NCI-H1048 (cell line): ENCODE measurements at regions not wholly inside any gene's neighbourhood (a gene's known extent, or its start where the extent isn't known, plus 50 kb on each side); places are given as distances from the start of the nearest gene placed in this dataset.
"Not testable (repeated sequence)": the region's sequence is repeated elsewhere in the genome, so short reads cannot be mapped to it uniquely, and the experiment has no call there.

Experiments
- DNase-seq: peaks from one replicate; lab custom pipeline; 2025; lab: John Stamatoyannopoulos, UW

DNA sequence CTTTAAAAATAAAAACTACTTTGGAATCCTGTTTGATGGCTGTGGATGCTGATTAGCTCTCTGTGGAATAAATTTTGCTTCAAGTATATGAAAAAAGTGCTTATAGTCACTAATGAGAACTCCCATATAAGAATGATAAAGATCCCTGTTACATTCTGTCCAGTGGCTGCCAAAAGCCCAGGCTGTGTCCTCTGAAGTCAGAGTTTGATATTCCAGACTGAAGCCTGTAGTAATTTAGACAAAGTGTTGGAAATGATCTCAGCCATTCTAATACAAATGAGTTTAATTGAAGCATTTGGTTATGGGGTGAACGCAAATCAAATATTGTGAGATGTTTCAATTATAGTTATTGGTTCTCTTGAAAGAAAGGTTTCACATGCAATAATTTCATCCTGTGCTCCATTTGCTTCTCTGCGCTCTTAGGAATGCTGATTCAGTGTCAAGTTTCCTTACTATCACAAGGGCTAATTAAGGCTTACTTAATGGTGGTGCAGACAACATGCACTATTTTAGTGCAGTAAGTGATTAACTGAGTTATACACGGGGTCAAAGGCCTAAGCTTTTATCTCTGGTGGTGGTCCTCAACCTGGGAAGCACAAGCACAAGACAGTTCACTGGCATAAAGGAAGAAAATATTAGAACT lies 867.6 kb downstream of the SORCS1 start:
- no peak for DNase-seq

DNA sequence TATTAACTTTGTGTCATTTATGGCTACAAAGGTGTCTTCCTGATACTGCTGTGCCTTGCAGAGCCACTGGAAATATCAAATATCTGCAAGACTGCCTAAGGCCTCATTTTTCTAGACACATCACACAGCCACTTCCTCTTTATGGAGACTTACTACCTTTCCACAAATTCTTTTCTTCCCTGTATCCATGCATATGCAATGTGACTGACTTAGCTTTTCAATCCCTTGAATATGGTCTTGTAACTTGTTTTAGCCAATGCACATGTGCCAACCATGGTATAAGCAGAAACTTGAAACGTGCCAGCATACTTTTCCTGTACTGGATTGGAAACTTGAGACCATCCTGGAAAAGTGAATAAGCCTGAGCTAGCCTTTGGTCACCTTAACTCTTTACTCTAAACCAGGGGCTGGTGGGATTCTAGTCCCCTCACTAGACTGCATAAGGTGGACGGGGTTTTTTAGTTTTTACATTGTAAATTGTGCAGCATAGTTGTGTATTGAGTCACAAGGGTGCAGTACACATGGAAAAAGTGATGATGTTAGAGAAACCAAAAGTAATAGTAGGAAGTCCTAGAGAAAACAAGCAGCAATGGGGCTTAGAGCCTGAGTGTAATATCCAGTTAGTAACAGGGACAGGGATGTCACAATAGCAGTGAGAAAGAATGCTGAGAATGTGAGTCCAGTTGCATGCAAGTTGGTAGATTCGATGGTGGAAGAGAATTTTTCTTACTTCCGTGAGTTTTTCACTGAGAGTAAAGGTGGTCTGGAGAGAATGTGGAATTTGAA lies 879.5 kb downstream of the SORCS1 start:
- DNase-seq: no peak

DNA sequence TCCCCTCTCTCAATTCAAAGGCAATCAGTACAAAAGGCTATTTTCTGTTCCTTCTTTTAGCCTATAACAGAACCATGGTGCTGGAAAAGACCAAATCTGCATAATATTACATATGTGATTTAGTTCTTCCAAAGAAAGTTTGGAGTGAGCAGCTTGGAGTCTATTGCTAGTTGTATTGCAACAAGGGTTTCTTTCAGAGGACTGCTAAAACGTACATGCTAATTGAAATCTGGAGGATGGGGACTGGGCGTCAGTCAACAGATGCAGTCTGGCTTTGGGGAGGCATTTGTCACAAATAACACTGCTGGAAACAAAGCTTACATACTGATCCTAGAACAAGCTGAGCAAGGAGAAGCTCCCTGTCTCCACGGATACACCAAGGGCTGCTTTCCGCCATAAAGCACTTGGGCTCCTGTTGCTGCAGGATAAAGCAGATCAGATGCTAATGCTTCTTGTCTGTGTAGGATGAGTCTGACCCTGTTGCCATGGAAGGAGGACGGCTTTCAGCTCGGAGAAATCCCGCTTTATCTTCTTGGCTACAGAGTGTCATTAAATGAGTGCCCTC lies 883.5 kb downstream of the SORCS1 start:
- DNase-seq: no peak

DNA sequence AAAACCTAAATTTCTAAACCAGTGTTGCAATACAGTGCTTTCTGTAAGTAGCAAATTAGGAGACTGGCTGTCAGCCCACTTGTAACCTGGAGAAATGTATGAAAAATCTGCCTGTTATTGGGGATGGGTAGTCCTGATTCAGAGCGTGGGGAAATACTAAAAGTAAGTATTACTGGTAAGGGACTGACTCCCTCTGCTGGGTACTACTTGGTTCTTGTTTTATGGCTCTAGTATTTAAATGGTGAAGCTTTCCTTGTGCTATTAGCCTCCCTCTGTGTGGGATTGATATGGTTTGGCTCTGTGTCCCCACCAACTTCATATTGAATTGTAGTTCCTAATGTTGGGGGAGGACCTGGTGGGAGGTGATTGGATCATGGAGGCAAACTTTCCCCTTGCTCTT lies 886.1 kb downstream of the SORCS1 start:
- DNase-seq: no peak

DNA sequence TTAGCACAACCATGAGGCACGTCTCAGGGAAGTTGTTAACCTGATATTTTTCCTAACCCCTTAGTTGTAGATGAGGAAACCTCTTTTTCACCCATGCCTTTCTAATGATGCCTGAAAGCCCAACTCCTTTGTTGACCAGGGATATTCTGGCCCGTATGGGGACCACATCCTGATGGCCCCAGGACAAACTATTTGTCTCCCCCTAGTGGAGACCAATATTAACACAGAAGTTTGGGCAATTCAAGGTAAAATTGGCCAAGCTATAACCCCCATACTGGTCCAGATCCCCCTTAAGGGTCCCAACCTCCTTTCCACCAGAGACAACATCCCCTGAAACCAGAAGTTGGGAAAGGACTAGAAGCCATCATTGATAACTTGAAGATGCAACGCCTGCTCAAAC lies 893.3 kb downstream of the SORCS1 start:
- no peak for DNase-seq

DNA sequence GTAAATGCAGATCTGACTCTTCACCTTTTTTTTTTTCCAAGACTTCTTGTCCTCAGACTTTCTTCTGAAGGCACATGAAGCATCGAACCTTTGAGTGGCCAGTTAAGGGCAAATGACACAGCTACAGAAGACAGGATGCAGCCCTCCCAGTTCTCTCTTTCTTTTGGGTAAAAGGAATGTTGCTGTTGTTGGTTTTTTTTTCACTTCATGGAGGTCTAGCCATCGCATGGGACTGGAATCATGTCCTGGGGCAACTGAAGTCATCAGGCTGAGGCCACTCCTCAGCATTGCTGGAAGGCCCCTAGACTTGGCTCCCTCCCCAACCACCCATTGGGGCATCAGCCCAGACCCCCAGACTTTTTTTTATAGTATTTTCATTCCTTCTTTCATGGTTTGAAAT lies 896.5 kb downstream of the SORCS1 start:
- no peak for DNase-seq

DNA sequence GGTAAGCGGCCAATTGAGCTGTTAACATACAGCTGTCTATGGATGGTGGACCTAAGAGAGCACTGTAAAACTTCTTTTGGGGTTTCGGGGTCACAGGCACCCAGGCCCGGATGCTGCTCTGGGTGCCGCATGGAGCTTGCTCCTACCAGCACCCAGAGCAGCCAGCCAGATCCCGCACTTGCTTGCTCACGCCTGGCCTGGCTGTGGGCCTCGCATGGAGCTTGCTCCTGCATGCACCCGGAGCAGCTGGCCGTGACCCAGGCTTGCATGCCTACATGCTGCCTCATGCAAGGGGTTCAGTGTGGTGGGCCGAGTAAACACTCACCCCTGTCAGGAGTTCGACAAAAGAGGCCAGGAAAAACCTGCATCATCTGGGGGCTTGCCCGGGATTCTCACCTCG lies 896.9 kb downstream of the SORCS1 start:
- DNase-seq: no peak

DNA sequence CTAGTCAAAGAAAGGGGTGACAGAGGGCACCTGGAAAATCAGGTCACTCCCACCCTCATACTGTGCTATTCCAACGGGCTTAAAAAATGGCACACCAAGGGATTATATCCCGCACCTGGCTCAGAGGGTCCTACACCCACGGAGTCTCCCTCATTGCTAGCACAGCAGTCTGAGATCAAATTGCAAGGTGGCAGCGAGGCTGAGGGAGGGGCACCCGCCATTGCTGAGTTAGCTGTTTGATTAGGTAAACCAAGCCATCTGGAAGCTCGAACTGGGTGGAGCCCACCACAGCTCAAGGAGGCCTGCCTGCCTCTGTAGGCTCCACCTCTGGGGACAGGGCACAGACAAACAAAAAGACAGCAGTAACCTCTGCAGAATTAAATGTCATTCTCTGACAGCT lies 907.1 kb downstream of the SORCS1 start:
- DNase-seq: not testable (repeated sequence)

DNA sequence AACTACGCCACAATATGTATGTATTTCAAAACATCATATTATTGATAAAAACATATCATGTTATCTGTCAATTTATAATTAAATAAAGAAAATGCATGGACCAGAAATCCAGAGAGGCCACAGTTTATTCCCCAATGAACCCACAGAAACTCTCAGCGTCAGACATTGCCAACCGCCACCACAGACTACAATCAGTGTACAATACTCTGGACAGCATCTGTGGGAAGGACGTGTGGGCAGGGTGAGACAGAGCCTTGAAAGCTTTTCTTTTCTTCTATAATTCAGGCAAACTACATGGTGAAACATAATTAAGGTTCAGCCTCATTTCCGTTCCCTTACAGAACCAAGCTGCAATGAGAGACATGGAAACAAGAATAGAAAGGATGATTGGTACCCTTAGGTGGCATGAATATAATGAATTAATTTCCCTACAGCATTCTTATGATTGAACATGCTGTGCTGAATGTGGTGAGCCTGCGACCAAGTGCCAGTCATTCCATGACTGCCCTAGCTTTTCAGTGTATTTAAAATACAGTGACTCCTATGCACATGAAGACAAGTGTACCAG lies 909.3 kb downstream of the SORCS1 start:
- DNase-seq: no peak

DNA sequence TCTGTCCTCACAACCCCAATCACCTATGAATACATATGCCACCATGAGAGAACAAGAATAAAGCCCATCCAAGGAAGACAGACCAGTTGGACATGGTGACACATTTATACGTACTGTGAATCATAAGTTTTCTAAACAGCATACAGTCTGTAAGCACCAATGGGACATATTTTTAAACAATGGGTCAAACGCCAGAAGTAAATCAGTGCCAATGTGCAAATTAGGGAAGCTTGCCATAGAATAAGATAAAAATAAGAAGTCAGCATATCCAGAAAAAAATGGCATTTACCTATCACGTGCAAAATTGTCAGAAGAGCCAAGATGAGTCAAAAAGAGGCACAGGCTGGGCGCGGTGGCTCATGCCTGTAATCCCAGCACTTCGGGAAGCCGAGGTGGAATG lies 910.4 kb downstream of the SORCS1 start:
- DNase-seq: no peak

DNA sequence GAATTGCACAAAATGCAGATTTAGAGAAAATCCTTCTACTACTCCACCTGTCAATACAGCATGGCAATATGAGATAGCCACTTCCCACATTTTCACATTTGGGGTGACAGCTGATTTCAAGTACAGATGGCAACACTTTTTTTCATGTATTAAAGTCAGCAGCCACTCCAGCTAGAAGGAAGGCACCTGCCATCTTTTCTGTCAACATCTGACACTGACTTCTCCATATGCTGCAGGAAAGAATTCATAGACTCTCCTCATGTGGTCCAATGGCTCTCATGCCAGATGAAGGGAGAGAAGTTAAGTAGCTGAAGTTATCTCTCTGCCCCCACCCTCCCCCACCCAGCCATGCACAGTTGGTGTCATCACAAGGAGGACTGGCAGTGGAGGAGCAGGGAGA lies 912.0 kb downstream of the SORCS1 start:
- no peak for DNase-seq

DNA sequence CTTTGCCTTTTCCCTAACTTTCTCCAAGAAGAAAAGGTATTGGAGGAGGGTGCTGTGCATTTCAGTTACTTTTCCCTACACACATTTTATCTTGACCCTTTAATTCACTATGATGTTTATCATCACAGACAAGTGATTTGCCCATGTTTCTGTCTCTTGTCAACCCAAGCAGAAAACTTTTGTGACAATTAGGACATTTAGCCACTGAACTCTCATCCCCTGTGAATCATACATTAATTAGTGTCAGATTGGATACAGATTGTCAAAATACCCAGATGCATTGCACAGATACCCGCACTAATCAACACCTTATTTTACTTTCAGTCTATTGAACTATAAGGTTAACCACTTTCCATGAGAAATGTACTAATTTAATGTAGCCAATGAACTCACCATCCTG lies 912.9 kb downstream of the SORCS1 start:
- no peak for DNase-seq

DNA sequence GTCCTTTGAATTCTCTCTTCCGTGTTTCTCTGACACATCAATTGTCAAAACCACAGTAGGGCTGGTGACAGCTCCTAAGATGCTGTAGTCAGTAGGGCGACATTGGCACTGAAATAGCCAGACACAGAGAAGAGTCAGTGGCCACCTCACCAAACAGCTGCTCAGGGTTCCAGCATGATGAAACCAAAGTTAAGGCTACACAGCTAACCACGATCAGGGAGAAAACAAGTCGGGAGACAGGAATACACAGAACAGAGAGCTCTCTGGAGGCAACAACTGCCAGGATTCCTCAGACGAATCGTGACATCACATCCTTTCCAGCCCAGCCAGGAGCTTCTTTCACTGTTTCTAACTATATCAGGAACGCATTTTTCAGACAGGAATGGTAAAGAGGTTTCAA lies 922.2 kb downstream of the SORCS1 start:
- DNase-seq: no peak

DNA sequence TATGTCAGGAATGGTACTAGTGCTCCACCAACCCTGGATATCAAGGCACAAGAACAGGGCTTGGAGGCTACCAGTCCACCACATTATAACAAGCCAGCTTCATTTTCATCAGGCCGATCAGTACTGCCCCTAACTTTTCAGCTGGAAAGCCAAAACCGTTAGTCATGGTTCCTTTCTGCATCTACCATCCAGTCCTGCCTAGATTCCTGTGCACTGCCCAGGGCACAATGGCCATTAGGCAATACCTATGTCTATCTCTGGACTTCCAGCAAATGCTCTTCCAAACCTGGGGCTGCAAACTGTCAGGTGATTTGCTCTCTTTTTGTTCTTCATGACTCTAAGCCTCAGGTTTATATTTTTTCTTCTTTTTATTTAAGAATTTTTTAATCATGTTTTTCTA lies 937.7 kb downstream of the SORCS1 start:
- DNase-seq: no peak

DNA sequence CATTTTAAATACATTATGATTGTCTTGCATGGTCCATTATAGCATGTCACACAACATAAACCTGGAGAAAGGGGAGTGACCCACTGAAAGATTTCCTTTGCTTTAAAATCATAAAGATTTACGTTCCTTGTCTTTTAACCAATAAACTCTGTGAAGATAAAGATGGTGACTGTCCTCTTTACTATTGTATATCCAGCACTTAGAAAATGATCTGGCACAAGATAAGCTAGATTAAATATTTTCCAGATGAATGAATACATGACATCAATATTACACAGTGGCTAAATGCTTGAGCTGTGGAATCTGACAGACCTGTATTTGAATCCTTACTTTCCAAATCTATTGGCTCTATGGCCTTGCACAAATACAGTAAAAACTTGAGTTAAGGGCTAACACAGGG lies 938.4 kb downstream of the SORCS1 start:
- DNase-seq: no peak

DNA sequence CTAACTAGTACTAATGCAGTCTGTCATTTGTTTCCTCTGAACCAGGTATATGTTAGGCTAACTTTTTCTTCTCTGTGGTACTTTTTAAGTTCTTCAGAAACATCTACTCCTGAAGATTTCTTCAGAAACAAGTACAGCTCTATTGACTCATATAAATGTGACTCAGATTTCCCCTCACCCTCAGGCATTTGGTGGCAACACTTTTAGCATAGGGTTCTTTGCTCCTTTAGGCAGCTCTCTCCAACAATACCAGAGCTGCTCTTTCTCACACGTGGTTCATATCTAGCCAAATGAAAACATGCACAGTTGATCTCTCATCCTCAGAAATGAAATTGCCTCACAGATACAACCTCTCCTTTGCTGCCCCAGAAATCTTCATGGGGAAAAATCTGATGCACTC lies 939.8 kb downstream of the SORCS1 start:
- no peak for DNase-seq

DNA sequence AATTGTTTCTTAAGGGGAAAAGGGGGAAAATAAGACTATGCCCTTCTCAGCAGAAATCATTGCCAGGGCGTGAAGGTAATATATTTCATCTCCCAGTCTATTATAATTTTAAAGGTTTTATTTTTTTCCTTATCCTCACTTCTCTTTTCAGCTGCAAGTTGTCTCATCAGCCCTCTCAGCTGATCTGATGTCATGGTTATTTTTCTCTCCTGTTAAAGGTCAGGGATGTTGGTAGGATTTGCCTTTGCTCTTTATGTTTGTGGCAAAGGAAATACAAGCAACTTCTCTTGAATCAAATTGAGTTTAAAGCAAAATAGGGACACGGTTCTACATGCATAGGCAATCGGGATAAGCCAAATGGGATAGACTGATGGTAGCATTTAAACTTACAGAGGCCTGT lies 946.9 kb downstream of the SORCS1 start:
- no peak for DNase-seq

DNA sequence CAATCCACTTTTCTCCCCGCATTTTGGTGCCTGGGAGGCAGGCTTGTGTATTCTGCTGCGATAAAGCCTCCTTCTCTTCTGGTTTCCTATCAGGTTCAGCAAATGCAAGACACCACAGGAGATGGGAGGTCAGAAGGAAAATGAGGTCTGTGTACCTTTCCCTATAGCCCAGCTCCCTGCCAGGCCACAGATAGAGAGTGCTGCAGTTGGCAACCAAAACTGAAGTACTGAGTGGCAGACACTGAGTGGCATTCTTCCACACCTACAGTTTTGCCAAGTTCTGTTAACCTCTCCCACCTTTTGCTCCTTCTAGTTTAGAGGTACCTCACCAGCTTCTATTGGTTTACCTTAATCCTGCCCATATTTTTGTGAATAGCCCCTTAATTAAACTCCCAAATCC lies 948.4 kb downstream of the SORCS1 start:
- DNase-seq: no peak

DNA sequence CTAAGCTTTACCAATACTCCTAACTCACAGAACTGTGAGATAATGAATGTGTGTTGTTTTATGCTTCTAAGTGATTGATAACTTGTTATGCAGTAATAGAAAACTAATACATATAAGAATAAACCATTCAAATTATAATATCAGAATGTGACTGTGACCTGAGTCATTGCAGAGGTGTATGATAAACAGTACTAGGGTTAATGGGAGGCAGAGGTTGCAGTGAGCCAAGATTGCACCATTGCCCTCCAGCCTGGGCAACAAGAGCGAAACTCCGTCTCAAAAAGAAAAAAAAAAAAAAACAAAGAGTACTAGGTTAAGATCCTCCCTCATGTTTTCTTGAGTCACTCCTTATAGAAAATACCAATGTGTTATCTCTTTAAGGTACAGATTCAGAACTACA lies 950.3 kb downstream of the SORCS1 start:
- DNase-seq: no peak

DNA sequence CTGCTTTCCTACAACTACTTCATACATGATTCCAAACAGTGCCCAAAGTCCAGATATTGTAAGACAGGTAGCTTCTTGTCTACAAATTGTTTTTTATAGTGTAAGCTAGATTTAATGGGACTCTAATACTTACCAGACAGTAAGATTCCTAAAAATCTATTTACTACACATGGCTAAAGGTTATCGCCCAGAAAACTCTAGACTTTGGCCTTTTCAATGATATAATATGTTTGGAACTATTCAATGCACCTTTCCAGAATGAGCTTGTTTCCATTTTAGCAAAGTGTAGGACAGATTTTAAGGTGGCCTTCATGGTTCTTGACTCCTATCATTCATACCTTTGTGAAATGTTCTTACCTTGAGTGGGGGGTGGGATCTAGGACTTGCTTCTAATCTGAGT lies 951.0 kb downstream of the SORCS1 start:
- no peak for DNase-seq

DNA sequence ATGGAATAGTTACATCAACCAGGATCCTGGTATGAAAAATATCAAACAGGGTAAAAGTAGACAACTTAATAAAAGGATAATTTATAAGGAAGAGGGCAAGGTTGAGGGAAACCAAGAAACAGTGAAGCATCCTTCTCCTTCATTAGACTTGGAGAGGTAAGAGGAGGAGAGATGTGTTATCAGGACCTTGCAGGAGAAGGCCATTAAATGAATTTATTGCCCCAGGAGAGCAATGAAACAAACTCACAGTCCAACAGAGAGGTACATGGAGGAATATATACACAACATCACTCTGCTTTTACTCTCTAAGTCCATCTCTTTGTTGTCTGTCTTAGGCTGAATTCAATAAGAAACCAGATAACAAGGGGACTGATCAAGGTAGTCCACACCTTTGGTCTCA lies 966.2 kb downstream of the SORCS1 start:
- DNase-seq: no peak

DNA sequence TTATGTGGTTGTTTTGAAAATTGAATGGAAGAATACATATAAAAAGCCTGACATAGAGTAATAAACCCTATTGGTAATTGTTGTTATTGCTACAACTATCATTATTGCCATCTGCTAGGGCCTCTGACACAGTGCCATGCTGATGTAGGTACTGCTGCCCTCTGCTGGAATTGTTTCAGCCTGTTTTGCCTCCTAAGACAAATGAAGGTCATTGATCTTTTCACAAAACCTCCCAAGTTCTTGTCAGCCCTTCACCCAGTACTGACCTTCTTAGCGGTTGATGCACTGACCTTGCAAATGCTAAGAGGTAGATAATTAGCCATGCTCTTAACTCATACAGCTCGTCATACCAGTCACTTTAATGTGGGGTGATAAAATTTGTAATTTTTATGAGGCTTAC lies 975.2 kb downstream of the SORCS1 start:
- DNase-seq: no peak

DNA sequence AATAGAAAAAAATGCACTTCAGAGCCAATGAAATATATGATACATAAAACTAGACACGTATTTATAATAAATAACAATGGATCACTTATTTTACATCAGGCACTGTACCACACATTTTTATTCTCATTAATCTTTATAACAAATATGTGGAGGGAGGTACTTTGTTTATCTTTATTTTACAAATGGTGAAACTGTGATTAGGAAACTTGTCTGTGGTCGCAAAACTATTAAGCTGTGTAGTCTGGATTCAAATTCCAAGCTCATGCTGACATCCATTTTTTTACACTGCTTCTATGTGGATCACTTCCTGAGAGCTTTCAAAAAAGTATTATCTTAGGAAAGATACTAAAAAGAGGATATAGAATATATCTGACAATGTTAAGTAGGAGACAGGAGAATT lies 978.6 kb downstream of the SORCS1 start:
- DNase-seq: no peak
